ENCODE measurements at regions not wholly inside any gene's neighbourhood (a gene's known extent, or its start where the extent isn't known, plus 50 kb on each side); places are given as distances from the start of the nearest gene placed in this dataset.

DNA sequence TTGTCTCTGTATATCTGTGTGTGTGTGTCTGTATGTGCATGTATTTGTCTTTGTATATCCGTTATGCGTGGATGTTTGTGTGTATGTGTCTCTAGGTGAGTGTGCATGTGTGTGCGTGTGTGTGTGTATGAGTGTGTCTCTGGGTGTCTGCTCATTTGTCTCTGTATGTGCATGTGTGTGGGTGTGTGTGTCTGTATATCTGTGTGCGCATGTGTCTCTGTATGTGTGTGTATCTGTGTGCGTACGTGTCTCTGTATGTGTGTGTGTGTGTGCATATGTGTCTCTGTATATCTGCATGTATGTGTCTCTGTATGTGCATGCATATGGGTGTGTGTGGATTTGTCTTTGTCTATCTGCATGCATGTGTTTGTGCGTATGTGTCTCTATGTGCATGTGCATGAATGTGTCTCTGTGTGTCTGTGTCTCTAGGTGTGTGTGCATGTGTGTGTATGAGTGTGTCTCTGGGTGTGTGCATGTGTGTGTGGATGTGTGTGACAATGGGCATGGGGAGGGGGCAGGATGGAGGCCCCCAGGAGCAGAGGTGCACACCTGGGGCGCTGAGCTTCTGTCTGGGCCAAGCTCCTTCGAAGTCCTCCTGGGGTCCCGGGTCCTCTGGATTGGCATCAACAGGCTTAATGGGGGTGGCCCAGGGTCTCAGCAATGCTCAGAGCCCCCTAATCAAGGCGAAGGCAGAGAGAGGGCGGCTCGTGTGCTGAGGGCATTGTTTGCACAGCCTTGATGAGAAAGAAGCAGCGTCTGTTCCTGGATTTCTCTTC, 373.4 kb upstream of the IRX4 start:
- no peak for DNase-seq
- no peaks in the 10 kb centered on the region for H3K36me3 Mint-ChIP-seq (ENCODE audit: low read depth)
- no peak overlapping the region for H3K4me3 Mint-ChIP-seq
- H3K4me1 Mint-ChIP-seq, result peaks cover 30% of the 10 kb centered on the region
- H3K27me3 Mint-ChIP-seq (ENCODE audit: low read depth, poor library complexity), result peaks cover 7% of the 10 kb centered on the region
- no peak for TF ChIP-seq CTCF (IDR thresholded peaks at IDR 0.05)
- H3K27ac Mint-ChIP-seq, result no peak overlapping the region
- H3K9me3 Mint-ChIP-seq, result no peaks in the 10 kb centered on the region

GRCh38 chr5:2254880-2255750, 372.4 kb upstream of the IRX4 start:
- Mint-ChIP-seq H3K27ac (no peak overlapping the region), H3K4me1 (peaks cover 30% of the 10 kb centered on the region), H3K27me3 (ENCODE audit: low read depth, poor library complexity) (peaks cover 10% of the 10 kb centered on the region), H3K36me3 (ENCODE audit: low read depth) (no peaks in the 10 kb centered on the region), H3K9me3 (no peaks in the 10 kb centered on the region), H3K4me3 (no peak overlapping the region)
- DNase-seq, result no peak
- TF ChIP-seq CTCF (IDR thresholded peaks at IDR 0.05), result no peak

- no peak for DNase-seq
- Mint-ChIP-seq H3K9me3 (no peaks in the 10 kb centered on the region), H3K27me3 (ENCODE audit: low read depth, poor library complexity) (peaks cover 10% of the 10 kb centered on the region), H3K4me1 (peaks cover 30% of the 10 kb centered on the region), H3K36me3 (ENCODE audit: low read depth) (no peaks in the 10 kb centered on the region), H3K27ac (no peak overlapping the region), H3K4me3 (no peak overlapping the region)
- TF ChIP-seq CTCF (IDR thresholded peaks at IDR 0.05), result no peak
These were observed 371.7 kb upstream of the IRX4 start for GRCh38 chr5:2254406-2254805.

- H3K27me3 Mint-ChIP-seq (ENCODE audit: low read depth, poor library complexity), result peaks cover 10% of the 10 kb centered on the region
- H3K4me1 Mint-ChIP-seq, result peaks cover 30% of the 10 kb centered on the region
- no peaks in the 10 kb centered on the region for H3K36me3 Mint-ChIP-seq (ENCODE audit: low read depth)
- H3K27ac Mint-ChIP-seq, result no peak overlapping the region
- TF ChIP-seq CTCF (IDR thresholded peaks at IDR 0.05), result no peak
- H3K4me3 Mint-ChIP-seq, result no peak overlapping the region
- no peak for DNase-seq
- peaks cover 5% of the 10 kb centered on the region for H3K9me3 Mint-ChIP-seq
These were observed 370.6 kb upstream of the IRX4 start for GRCh38 chr5:2253040-2253975.

DNA sequence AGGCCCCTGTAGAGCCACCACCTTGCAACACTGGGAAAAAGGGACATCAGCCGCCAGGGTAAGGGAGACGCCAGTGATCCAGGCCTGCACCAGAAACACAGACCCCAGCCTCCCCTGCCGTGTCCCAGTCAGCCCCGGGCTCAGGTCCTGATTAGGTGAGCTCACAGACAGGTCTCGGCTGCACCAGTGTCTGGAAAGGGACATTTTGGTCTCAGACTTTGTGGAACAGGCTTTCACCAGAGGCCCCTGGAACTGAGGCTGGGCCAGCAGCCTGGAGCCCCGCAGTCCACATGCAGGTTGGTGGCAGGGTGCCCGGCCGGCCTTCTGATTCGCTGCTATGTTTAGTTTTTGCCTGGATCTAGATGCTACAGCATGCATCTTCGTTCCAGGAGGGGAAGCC, 369.0 kb upstream of the IRX4 start:
- Mint-ChIP-seq H3K4me1 (peaks cover 30% of the 10 kb centered on the region), H3K4me3 (no peak overlapping the region), H3K27me3 (ENCODE audit: low read depth, poor library complexity) (peaks cover 13% of the 10 kb centered on the region), H3K36me3 (ENCODE audit: low read depth) (no peaks in the 10 kb centered on the region), H3K9me3 (peaks cover 21% of the 10 kb centered on the region), H3K27ac (no peak overlapping the region)
- TF ChIP-seq CTCF (IDR thresholded peaks at IDR 0.05), result no peak
- DNase-seq, result no peak
